Spleen (tissue), 11 donors: ENCODE measurements at regions not wholly inside any gene's neighbourhood (a gene's known extent, or its start where the extent isn't known, plus 50 kb on each side); places are given as distances from the start of the nearest gene placed in this dataset.
"Not testable (repeated sequence)": the region's sequence is repeated elsewhere in the genome, so short reads cannot be mapped to it uniquely, and the experiment has no call there.

Experiments used
- DNase-seq: peaks from one replicate; pipeline ENCODE4 v3.0.0-alpha.2; 2020
- H3K27ac ChIP-seq, 8 donors: fragments of 200-600 bp; sonication (generic) in 7 of 8; 1 replicate in 4 of 8; 2 replicates in 4 of 8; pipeline versions ENCODE4 v1.5.0 to v1.8.0; 2016 to 2021; ENCODE audit warnings: inconsistent platforms in 4 of 8, mild to moderate bottlenecking in 4 of 8, moderate library complexity in 1 of 8
- H3K27me3 ChIP-seq, 7 donors: fragments of 200-600 bp; sonication (generic) in 6 of 7; replicated peaks in 1 of 7; 1 replicate in 4 of 7; 2 replicates in 3 of 7; pipeline versions ENCODE4 v1.5.0 to v1.8.0; 2016 to 2021; ENCODE audit warnings: inconsistent platforms in 3 of 7, mild to moderate bottlenecking in 1 of 7
- H3K36me3 ChIP-seq, 6 donors: fragments of 200-600 bp; sonication (generic) in 5 of 6; 1 replicate in 4 of 6; 2 replicates in 2 of 6; pipeline versions ENCODE4 v1.5.0 to v1.8.0; 2016 to 2021; ENCODE audit warnings: inconsistent platforms in 2 of 6
- H3K4me1 ChIP-seq, 6 donors: fragments of 200-600 bp; sonication (generic) in 5 of 6; 1 replicate in 3 of 6; 2 replicates in 3 of 6; pipeline versions ENCODE4 v1.5.0 to v1.8.0; 2016 to 2021; ENCODE audit warnings: inconsistent platforms in 3 of 6
- H3K4me3 ChIP-seq, 8 donors: fragments of 200-600 bp; sonication (generic) in 7 of 8; 1 replicate in 4 of 8; 2 replicates in 4 of 8; pipeline versions ENCODE4 v1.5.0 to v1.8.0; 2016 to 2021; ENCODE audit warnings: inconsistent platforms in 4 of 8, mild to moderate bottlenecking in 4 of 8, moderate library complexity in 2 of 8
- H3K9me3 ChIP-seq, 8 donors: fragments of 200-600 bp; sonication (generic) in 7 of 8; 1 replicate in 4 of 8; 2 replicates in 4 of 8; pipeline versions ENCODE4 v1.5.0 to v1.8.0; 2016 to 2021; ENCODE audit warnings: inconsistent platforms in 4 of 8
- POLR2A ChIP-seq, 3 donors: fragments of 450-650 bp; IDR thresholded peaks; one replicate each; pipeline ENCODE4 v1.5.1; 2017; ENCODE audit warnings: antibody characterized with exemption in 3 of 3, mild to moderate bottlenecking in 1 of 3
- POLR2AphosphoS5 ChIP-seq, 3 donors: sonication (generic); formaldehyde crosslinking; IDR thresholded peaks; one replicate each; pipeline ENCODE4 v1.5.1; 2017; ENCODE audit warnings: antibody characterized with exemption in 3 of 3
- WGBS, 5 donors: extraction: QIAGEN DNeasy Blood & Tissue Kit in 3 of 5; methylation state at CpG; one replicate each; pipeline versions ENCODE4 v1.1.5 to v1.1.7; 2013 to 2018; 5-methylcytosine and 5-hydroxymethylcytosine counted together
- intact Hi-C: fragments of 100-400 bp; cut with DNase I; formaldehyde crosslinking; loops from one replicate; pipeline ENCODE4 v1.15.0; 2023; ENCODE audit warnings: low total_unique reads
- TF ChIP-seq, protein P1 (sequence below), 11 experiments: fragments of 200-600 bp in 7 of 11; fragments of 450-650 bp in 4 of 11; sonication (generic) in 4 of 11; IDR thresholded peaks in 8 of 11; conservative IDR thresholded peaks in 3 of 11; 1 replicate in 7 of 11; 2 replicates in 4 of 11; pipeline versions ENCODE4 v1.4.0 to v1.8.0; 2016 to 2021; ENCODE audit warnings: antibody characterized with exemption in 11 of 11, inconsistent platforms in 4 of 11, mild to moderate bottlenecking in 1 of 11
- donor health status: healthy with polysubstance abuse.
- donor health status: DM: no; HTN: no; CAD: no; lungs with moderate emphysema.
- donor health status: DM: no; HTN: no; CAD: no.
- donor health status: Bipolar disorder and iron deficiency.
- donor health status: healthy.
- donor health status: DM: no; HTN: no; CAD: no.
- donor health status: DM: yes; HTN: yes; CAD: no.

DNA sequence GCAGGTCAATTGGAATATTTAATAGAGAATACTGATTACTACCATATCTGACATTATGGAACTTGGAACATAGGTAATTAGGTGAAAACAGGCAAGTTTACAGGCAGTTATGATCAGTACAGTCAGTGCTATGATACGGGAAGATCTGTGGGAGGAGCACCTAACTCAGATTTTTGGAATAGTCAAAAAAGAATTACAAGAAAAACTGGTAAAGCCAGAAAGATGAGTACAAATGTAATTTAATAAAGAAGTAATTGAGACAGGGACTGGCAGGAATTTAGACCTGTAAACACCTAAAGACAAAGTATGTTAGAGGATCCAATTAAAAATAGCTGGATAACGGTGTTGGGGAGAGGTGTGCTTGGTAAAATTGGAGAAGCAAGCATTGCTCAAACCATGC lies 206.5 kb upstream of the ANO5 start:
- intact Hi-C loops: no loop called here
- Histone ChIP-seq H3K4me1 (no peaks in the 10 kb centered on the region), H3K36me3 (no peaks in the 10 kb centered on the region), H3K9me3 (no peaks in the 10 kb centered on the region), H3K4me3 (no peak overlapping the region), H3K27ac (no peak overlapping the region), H3K27me3 (no peaks in the 10 kb centered on the region)
- WGBS, 5 donors: 78 to 88% (median 82%) methylated on average over 2 of the region's 2 CpGs
- no peak for TF ChIP-seq POLR2A (IDR thresholded peaks at IDR 0.05)
- no peak for TF ChIP-seq POLR2AphosphoS5 (IDR thresholded peaks at IDR 0.05)
- TF ChIP-seq, protein P1, sequence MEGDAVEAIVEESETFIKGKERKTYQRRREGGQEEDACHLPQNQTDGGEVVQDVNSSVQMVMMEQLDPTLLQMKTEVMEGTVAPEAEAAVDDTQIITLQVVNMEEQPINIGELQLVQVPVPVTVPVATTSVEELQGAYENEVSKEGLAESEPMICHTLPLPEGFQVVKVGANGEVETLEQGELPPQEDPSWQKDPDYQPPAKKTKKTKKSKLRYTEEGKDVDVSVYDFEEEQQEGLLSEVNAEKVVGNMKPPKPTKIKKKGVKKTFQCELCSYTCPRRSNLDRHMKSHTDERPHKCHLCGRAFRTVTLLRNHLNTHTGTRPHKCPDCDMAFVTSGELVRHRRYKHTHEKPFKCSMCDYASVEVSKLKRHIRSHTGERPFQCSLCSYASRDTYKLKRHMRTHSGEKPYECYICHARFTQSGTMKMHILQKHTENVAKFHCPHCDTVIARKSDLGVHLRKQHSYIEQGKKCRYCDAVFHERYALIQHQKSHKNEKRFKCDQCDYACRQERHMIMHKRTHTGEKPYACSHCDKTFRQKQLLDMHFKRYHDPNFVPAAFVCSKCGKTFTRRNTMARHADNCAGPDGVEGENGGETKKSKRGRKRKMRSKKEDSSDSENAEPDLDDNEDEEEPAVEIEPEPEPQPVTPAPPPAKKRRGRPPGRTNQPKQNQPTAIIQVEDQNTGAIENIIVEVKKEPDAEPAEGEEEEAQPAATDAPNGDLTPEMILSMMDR (IDR thresholded peaks at IDR 0.05 in 8 of 11, conservative IDR thresholded peaks at IDR 0.05 in 3 of 11): no peak
- no peak for DNase-seq

- H3K36me3 ChIP-seq: no peaks in the 10 kb centered on the region
- 83 to 92% (median 86%) methylated on average over 1 of the region's 1 CpG for WGBS, 5 donors
- DNase-seq: no peak
- intact Hi-C loops: no loop called here
- H3K4me1 ChIP-seq: no peaks in the 10 kb centered on the region
- no peaks in the 10 kb centered on the region for H3K27me3 ChIP-seq
- H3K9me3 ChIP-seq: no peaks in the 10 kb centered on the region
- H3K27ac ChIP-seq: no peak overlapping the region
- no peak overlapping the region for H3K4me3 ChIP-seq
- TF ChIP-seq POLR2A (IDR thresholded peaks at IDR 0.05) (no peak), POLR2AphosphoS5 (IDR thresholded peaks at IDR 0.05) (no peak)
- TF ChIP-seq, protein P1 (IDR thresholded peaks at IDR 0.05 in 8 of 11, conservative IDR thresholded peaks at IDR 0.05 in 3 of 11): no peak
Observed at GRCh38 chr11:21987261-21987660, 205.6 kb upstream of the ANO5 start.

DNA sequence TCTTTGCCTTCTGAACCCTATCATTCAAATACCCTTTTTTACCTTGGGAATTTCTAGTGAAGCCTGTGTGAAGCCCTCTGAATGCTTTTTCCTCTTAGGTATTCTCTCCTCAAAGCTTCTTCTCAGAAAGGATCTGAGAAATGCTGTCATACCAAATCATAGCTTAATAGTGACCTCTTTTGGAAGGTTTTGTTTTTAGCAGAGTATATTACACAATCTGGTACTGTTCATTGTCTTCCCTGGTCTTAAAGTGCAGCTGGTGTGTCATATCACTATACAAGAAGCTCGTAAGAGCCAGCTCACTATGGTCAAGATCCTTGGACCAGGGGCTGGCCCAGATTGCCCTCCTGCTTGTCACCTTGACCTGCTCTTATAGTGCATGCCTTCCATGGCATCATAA lies 204.4 kb upstream of the ANO5 start:
- Histone ChIP-seq H3K27ac (no peak overlapping the region), H3K27me3 (no peaks in the 10 kb centered on the region), H3K4me3 (no peak overlapping the region), H3K4me1 (no peaks in the 10 kb centered on the region), H3K36me3 (no peaks in the 10 kb centered on the region), H3K9me3 (peaks cover 0 to 4% (median 0%) of the 10 kb centered on the region in 8 donors)
- 47 to 72% (median 52%) methylated on average over 1 of the region's 1 CpG for WGBS, 5 donors
- intact Hi-C loops: no loop called here
- no peak for TF ChIP-seq POLR2AphosphoS5 (IDR thresholded peaks at IDR 0.05)
- TF ChIP-seq, protein P1 (IDR thresholded peaks at IDR 0.05 in 8 of 11, conservative IDR thresholded peaks at IDR 0.05 in 3 of 11): no peak
- no peak for DNase-seq

GRCh38 chr11:22001803-22002202 lies 191.1 kb upstream of the ANO5 start:
- peaks cover 0 to 15% (median 3%) of the 10 kb centered on the region in 8 donors for H3K9me3 ChIP-seq
- DNase-seq, H3K27me3 ChIP-seq, intact Hi-C loops, H3K4me3 ChIP-seq, H3K27ac ChIP-seq, H3K36me3 ChIP-seq, H3K4me1 ChIP-seq: not testable (repeated sequence)
- 93 to 97% (median 94%) methylated on average over 6 of the region's 6 CpGs for WGBS, 5 donors

- intact Hi-C loops: no loop called here
- H3K4me1 ChIP-seq: no peaks in the 10 kb centered on the region
- no peak overlapping the region for H3K27ac ChIP-seq
- H3K9me3 ChIP-seq: peaks cover 0 to 4% (median 0%) of the 10 kb centered on the region in 8 donors
- H3K36me3 ChIP-seq: no peaks in the 10 kb centered on the region
- H3K27me3 ChIP-seq: no peaks in the 10 kb centered on the region
- DNase-seq: no peak
- TF ChIP-seq, protein P1 (IDR thresholded peaks at IDR 0.05 in 8 of 11, conservative IDR thresholded peaks at IDR 0.05 in 3 of 11): no peak
- TF ChIP-seq POLR2AphosphoS5 (IDR thresholded peaks at IDR 0.05) (no peak), POLR2A (IDR thresholded peaks at IDR 0.05) (no peak)
- H3K4me3 ChIP-seq: no peak overlapping the region
Observed at GRCh38 chr11:22006901-22007300, 186.0 kb upstream of the ANO5 start.
